ENCODE measurements at regions not wholly inside any gene's neighbourhood (a gene's known extent, or its start where the extent isn't known, plus 50 kb on each side); places are given as distances from the start of the nearest gene placed in this dataset.

DNA sequence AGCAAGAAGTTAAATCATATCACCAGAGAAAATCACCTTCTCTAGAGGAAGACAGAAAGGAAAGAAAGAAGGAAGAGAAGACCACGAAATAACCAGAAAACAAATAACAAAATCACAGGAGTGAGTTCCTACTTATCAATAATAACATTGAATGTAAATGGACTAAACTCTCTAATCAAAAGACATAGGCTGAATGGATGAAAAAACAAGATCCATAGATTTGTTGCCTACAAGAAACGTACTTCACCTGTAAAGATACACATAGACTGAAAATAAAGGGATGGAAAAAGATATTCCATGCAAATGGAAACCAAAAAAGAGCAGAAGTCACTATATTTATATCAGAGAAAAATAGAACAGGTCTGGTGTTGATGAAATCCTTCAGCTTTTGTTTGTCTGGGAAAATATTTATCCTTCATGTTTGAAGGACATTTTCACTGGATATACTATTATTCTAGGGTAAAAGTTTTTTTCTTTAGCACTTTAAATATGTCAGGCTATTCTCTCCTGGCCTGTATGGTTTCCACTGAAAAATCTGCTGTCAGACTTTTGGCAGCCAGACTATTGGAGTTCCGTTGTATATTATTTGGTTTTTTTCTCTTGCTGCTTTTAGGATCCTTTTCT lies 202.5 kb upstream of the DUSP10 start:
- TF ChIP-seq, protein P1, sequence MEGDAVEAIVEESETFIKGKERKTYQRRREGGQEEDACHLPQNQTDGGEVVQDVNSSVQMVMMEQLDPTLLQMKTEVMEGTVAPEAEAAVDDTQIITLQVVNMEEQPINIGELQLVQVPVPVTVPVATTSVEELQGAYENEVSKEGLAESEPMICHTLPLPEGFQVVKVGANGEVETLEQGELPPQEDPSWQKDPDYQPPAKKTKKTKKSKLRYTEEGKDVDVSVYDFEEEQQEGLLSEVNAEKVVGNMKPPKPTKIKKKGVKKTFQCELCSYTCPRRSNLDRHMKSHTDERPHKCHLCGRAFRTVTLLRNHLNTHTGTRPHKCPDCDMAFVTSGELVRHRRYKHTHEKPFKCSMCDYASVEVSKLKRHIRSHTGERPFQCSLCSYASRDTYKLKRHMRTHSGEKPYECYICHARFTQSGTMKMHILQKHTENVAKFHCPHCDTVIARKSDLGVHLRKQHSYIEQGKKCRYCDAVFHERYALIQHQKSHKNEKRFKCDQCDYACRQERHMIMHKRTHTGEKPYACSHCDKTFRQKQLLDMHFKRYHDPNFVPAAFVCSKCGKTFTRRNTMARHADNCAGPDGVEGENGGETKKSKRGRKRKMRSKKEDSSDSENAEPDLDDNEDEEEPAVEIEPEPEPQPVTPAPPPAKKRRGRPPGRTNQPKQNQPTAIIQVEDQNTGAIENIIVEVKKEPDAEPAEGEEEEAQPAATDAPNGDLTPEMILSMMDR (IDR thresholded peaks at IDR 0.05 in 4 of 5, conservative IDR thresholded peaks at IDR 0.05 in 1 of 5): no peak
- no peak for TF ChIP-seq POLR2A (IDR thresholded peaks at IDR 0.05)
